ENCODE measurements at regions not wholly inside any gene's neighbourhood (a gene's known extent, or its start where the extent isn't known, plus 50 kb on each side); places are given as distances from the start of the nearest gene placed in this dataset.

GRCh38 chrX:28324321-28324721 lies 262.9 kb upstream of the IL1RAPL1 start:
- Histone ChIP-seq H3K79me2 (ENCODE audit: control insufficient read depth, insufficient read depth, low read length) (no peaks in the 10 kb centered on the region), H2AFZ (ENCODE audit: control insufficient read depth, low read length) (no peak overlapping the region), H3K9me1 (ENCODE audit: control insufficient read depth, extremely low read depth, insufficient read depth, low read length) (no peaks in the 10 kb centered on the region), H3K27ac (ENCODE audit: control insufficient read depth, insufficient read depth, low read length) (no peak overlapping the region), H3K27me3 (ENCODE audit: control insufficient read depth, extremely low read depth, insufficient read depth, low read length) (no peaks in the 10 kb centered on the region), H3K9ac (ENCODE audit: control insufficient read depth, extremely low read depth, insufficient read depth, low read length) (no peak overlapping the region), H3K4me3 (ENCODE audit: control insufficient read depth in 2 of 3, extremely low read depth in 1 of 3, insufficient read depth in 2 of 3, low read depth in 1 of 3, low read length in 3 of 3) (no peak overlapping the region), H3K9me3 (ENCODE audit: control insufficient read depth, low read depth, low read length) (no peaks in the 10 kb centered on the region), H4K20me1 (ENCODE audit: control insufficient read depth, extremely low read depth, insufficient read depth, low read length) (no peaks in the 10 kb centered on the region), H3K4me1 (ENCODE audit: control insufficient read depth, extremely low read depth, insufficient read depth, low read length) (no peaks in the 10 kb centered on the region), H3K36me3 (ENCODE audit: control insufficient read depth in 2 of 2, extremely low read depth in 1 of 2, insufficient read depth in 2 of 2, low read length in 2 of 2) (no peaks in the 10 kb centered on the region), H3K4me2 (ENCODE audit: control insufficient read depth, extremely low read depth, insufficient read depth, low read depth, low read length) (no peak overlapping the region)
- dilution Hi-C loops (cut with MboI; ENCODE audit: extremely low pct_ligation_motif_present, low sequenced_read_pairs) = no loop called here
- FAIRE-seq = no peak
- TF ChIP-seq, protein P1, sequence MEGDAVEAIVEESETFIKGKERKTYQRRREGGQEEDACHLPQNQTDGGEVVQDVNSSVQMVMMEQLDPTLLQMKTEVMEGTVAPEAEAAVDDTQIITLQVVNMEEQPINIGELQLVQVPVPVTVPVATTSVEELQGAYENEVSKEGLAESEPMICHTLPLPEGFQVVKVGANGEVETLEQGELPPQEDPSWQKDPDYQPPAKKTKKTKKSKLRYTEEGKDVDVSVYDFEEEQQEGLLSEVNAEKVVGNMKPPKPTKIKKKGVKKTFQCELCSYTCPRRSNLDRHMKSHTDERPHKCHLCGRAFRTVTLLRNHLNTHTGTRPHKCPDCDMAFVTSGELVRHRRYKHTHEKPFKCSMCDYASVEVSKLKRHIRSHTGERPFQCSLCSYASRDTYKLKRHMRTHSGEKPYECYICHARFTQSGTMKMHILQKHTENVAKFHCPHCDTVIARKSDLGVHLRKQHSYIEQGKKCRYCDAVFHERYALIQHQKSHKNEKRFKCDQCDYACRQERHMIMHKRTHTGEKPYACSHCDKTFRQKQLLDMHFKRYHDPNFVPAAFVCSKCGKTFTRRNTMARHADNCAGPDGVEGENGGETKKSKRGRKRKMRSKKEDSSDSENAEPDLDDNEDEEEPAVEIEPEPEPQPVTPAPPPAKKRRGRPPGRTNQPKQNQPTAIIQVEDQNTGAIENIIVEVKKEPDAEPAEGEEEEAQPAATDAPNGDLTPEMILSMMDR (optimal IDR thresholded peaks at IDR 0.05 in 1 of 3, IDR thresholded peaks at IDR 0.05 in 1 of 3, conservative IDR thresholded peaks at IDR 0.05 in 1 of 3; ENCODE audit: extremely low read depth in 1 of 3, insufficient read depth in 2 of 3, low read length in 3 of 3) = no peak
- no peak for TF ChIP-seq EZH2 (IDR thresholded peaks at IDR 0.05; ENCODE audit: low read length)
- DNase-seq (ENCODE audit: low read depth, low spot score) = no peak

GRCh38 chrX:28321286-28321685 lies 266.0 kb upstream of the IL1RAPL1 start:
- Histone ChIP-seq H3K9me1 (ENCODE audit: control insufficient read depth, extremely low read depth, insufficient read depth, low read length) (no peaks in the 10 kb centered on the region), H3K4me1 (ENCODE audit: control insufficient read depth, extremely low read depth, insufficient read depth, low read length) (no peaks in the 10 kb centered on the region), H3K27ac (ENCODE audit: control insufficient read depth, insufficient read depth, low read length) (no peak overlapping the region), H3K4me2 (ENCODE audit: control insufficient read depth, extremely low read depth, insufficient read depth, low read depth, low read length) (no peak overlapping the region), H3K79me2 (ENCODE audit: control insufficient read depth, insufficient read depth, low read length) (no peaks in the 10 kb centered on the region), H2AFZ (ENCODE audit: control insufficient read depth, low read length) (no peak overlapping the region), H3K9ac (ENCODE audit: control insufficient read depth, extremely low read depth, insufficient read depth, low read length) (no peak overlapping the region), H4K20me1 (ENCODE audit: control insufficient read depth, extremely low read depth, insufficient read depth, low read length) (no peaks in the 10 kb centered on the region), H3K9me3 (ENCODE audit: control insufficient read depth, low read depth, low read length) (no peaks in the 10 kb centered on the region), H3K36me3 (ENCODE audit: control insufficient read depth in 2 of 2, extremely low read depth in 1 of 2, insufficient read depth in 2 of 2, low read length in 2 of 2) (no peaks in the 10 kb centered on the region), H3K27me3 (ENCODE audit: control insufficient read depth, extremely low read depth, insufficient read depth, low read length) (no peaks in the 10 kb centered on the region), H3K4me3 (ENCODE audit: control insufficient read depth in 2 of 3, extremely low read depth in 1 of 3, insufficient read depth in 2 of 3, low read depth in 1 of 3, low read length in 3 of 3) (no peak overlapping the region)
- no peak for FAIRE-seq
- no peak for TF ChIP-seq EZH2 (IDR thresholded peaks at IDR 0.05; ENCODE audit: low read length)
- TF ChIP-seq, protein P1 (optimal IDR thresholded peaks at IDR 0.05 in 1 of 3, IDR thresholded peaks at IDR 0.05 in 1 of 3, conservative IDR thresholded peaks at IDR 0.05 in 1 of 3; ENCODE audit: extremely low read depth in 1 of 3, insufficient read depth in 2 of 3, low read length in 3 of 3) = no peak
- dilution Hi-C loops (cut with MboI; ENCODE audit: extremely low pct_ligation_motif_present, low sequenced_read_pairs) = no loop called here
- no peak for DNase-seq (ENCODE audit: low read depth, low spot score)

Measured in keratinocyte (primary cell).